ENCODE measurements at regions not wholly inside any gene's neighbourhood (a gene's known extent, or its start where the extent isn't known, plus 50 kb on each side); places are given as distances from the start of the nearest gene placed in this dataset.
A peak's percentile ranks its signal among the peaks of the same experiment; 100 is the strongest.

DNA sequence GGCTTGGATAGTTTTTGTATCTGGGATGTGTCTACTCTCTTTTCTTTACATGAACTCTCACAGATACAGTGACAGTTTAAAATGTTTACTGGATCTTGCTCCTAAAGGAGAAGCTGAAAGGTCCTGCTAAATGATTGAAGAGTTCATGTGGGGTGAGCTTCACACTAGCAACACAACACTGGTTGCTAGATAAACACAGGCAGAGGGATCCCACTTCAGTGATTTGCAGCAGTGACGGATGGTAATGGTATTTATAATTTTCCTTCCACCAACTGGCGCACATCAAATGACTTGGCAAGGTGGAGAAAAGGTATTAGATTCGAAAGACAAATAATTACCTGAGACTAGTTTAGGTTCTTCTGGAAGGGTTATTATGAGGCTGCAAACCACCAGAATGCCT lies 270.2 kb downstream of the TBX15 start:
- no peak for DNase-seq

DNA sequence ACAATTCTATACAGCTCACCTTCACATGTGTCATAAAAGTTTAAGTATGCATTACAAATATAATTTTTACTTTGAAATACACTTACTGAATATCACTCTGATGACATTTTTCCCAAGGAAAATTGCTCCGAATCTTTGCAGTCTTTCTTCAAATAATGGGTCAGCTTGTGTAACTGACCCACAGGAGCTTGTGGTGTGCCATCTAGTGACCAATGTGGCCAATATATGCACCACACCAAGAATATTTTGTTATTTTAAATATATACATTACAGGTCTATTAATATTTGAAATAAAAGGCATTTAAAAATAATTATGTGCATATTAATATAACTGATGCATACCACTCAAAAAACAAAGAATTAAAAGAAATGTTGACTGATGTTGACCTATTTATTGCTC lies 271.4 kb downstream of the TBX15 start:
- DNase-seq: no peak

DNA sequence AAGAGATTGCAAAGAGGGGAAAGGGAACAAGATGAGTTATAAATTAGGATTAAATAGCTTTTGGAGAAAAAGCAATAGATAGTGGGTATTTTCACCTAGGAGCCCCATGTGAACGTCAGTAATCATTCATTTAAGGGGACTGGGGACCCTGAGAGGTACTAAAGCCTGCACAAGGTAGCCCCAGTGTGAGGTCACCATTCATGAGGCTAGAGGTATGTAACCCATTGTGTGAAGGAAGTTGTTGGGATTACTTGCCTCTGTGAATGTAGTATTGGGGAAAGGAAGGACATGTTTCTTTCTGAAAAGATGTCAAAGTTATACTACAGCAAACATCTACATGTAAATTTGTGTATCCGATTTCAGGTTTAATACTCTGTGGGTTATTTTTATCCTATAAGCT lies 276.8 kb downstream of the TBX15 start:
- no peak for DNase-seq

DNA sequence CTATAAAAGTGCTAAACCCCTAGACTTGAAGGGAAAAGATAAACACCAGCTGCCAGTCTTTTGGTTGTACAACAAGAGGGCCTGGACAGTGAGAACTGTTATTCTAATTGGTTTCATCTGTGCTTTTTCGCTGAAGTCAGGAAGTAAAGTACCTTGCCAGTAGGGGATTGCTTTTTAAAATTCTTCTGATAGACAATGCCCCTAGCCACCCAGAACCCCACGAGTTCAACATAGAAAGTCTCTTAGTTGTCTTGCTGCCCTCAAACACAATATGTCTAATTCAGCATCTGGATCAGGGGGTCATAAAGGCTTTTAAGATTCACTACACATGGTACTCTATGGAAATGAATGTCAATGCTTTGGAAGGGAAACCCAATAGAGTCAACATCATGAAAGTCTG lies 289.2 kb downstream of the TBX15 start:
- no peak for DNase-seq

GRCh38 chr1:118692143-118692542 lies 296.0 kb downstream of the TBX15 start:
- DNase-seq: peak; percentile 3

DNA sequence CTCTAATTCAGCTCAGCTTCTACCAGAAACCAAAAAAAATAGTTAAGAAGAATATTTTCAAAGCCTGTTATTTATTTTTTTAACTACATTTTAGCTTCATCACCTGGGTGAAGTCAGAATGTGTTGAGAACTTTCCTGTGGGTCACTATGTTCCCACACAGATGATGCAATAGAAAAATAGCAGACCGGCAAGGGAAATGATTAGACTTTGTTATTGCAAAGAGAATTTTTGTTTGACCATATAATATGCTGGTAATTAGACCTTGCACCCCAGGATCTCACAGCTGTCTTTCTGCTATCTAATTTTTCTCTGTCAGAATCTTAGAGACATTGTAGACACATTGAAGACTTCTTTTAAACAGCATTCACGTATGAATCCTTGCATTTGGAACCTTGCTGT lies 299.3 kb downstream of the TBX15 start:
- no peak for DNase-seq

DNA sequence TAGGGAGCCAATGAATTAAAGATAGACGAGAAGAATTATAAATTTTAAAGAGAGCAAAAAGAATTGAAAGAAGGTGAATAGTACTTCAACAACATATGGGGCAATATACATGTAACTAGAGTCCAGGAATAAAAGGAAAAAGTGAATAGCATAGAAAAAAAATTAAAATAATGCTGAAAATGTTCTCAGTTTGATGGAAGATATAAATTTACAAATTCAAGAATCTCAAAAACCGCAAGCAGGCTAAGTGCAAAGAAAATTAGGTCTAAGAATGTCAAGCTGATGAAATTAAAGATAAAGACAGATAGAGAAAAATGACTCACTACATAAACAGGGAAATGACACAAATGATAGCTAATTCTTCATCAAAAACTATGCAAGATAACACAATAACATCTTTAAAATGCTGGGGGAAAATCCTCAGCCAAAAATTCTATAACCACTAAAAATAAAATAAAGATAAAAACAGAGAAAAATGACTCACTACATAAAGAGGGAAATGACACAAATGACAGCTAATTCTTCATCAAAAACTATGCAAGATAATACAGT lies 326.3 kb downstream of the TBX15 start:
- no peak for DNase-seq

DNA sequence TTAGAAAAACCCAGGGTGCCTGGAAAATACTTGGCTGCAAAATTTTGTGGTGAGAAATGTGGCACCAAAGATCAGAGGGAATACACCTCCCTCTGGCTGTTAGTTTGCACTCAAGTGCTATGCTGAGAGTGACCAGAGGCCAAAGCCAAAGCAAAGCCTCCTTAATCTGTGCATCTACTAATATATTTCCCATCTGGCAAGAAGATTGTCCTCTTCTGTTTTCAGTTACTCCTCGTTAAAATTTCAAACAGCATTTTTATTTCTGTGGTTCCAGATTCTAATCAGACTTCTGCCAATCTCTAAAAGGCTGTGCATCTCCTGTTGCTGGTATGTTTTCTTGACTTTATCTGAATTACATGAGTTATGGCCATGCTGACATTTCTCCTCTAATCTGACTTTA lies 327.4 kb downstream of the TBX15 start:
- no peak for DNase-seq

GRCh38 chr1:118659646-118660045 lies 328.5 kb downstream of the TBX15 start:
- DNase-seq: no peak

- no peak for DNase-seq
Observed at GRCh38 chr1:118650107-118650807, 337.9 kb downstream of the TBX15 start.

- no peak for DNase-seq
Observed at GRCh38 chr1:118649369-118650106, 338.6 kb downstream of the TBX15 start.

DNA sequence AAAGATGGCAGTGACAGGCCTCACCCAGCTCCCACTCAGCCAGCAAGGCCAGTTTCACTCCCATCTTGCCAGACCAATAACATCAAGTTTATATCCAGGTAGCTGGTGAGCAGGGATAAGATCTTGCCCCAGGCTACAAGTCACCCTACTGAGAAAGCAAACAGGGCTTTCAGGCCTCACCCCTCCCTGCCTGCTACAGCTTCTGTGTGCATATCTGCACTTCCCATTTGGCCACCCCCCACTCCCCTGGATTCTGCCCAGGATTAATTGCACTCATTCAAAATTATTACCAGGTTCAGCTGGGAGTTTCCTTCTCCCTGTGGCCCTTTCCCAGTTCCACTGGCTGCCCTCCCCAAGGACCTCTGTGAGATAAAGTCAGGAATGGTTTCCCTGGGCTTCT lies 352.1 kb downstream of the TBX15 start:
- no peak for DNase-seq

DNA sequence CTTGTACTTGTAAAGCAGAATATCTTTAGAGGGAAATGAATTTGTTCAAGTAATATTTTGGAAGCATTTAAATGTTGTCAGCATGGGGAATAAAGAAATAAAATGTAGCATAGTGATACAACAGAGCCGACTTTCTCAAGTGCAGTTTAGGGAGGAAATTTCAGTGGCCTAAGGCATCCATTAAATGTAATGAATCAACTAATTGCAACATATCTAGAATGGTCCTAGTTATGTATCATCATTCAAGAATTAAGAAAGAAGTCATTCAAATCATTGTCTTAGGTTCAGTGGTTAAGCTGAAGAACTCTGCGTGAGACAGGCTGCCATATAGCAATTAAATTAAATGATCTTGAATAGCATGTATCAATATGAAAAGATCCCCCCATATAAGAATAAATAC lies 360.7 kb downstream of the TBX15 start:
- DNase-seq: no peak

GRCh38 chr1:118621839-118622238 lies 366.3 kb downstream of the TBX15 start:
- DNase-seq: no peak

DNA sequence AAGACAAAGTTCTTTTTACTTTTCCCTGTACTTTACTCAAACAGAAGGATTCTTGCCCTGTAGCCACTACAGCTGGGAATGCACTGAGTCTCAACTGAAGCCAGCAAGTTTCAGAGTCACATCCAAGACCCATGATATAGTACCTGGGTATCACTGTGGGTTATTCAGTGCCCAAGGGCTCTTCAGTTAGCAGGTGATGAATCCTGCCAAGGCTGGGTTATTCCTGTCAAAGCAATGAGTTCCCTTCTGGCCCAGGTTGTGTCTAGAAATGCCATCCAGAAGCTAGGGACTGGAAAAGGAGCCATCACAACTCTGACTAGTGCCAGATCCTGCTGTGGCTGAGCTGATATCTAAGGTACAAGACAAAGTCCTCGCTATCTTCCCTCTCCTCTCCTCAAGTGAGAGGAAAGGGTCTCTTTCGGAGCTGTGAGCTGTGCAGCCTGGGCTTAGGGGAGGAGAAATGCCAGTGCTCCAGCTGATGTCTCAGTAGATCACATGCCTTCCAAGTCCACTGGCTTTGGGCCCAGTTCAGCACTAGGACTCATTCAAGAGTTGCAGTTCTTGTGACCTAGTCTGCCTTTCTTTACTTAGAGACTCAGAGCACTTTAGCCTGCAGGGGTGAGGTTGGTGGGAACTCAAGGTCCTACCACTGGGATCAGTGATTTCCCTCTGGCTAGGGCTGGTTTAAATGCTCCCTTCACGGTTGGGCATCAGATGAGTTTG lies 369.4 kb downstream of the TBX15 start:
- no peak for DNase-seq

- no peak for DNase-seq
Observed at GRCh38 chr1:118617916-118618315, 370.2 kb downstream of the TBX15 start.

DNA sequence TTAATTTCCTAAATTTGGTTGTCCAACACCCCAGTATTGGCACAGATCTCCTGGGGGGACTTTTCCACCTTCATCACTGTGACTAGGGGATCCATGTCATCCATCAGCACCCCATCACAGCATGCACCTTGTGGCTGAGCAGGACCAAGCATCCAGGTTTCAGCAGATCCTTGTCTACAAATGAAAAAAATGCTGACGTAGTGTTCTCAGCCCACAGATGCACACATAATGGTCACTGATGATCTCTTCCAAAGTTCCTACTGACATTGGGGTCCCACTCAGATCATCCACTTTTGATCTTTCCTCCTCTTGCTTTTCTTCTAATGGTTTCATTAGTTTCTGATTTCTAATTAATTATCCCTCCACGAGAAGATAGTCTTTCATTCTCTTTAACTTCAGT lies 373.1 kb downstream of the TBX15 start:
- DNase-seq: no peak

DNA sequence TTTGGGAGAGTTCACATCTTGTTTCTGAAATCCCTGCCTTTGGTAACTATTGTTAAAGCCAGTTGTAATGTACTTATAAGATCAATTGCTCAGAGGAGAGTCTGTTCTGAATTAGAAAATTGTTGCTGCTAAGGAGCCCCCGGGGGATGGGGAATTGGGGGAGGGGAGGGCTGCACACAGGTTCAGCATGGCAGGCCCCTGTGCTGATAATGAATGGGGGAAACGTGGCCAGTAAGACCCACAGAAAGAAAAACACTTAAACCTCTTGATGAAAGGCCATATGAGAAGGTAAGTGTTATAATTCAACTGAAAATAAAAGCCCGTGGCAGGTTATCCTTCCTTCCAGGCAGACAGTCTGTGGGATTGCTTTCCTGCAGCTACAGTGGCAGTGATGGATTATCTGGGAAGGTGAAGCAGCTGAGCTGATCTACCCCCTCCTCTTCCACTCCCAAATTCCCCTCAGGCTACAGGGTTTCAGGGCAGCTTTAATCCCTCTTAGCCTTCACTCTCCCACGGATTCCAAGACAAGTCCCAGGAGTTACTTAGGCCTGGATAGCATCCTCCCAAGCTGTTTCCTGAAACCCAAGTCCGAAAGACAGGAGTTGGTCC lies 398.8 kb downstream of the TBX15 start:
- no peak for DNase-seq

- DNase-seq: no peak
Observed at GRCh38 chr1:118588566-118588965, 399.6 kb downstream of the TBX15 start.

- DNase-seq: no peak
Observed at GRCh38 chr1:118578276-118578675, 393.2 kb upstream of the SPAG17 start.

- no peak for DNase-seq
Observed at GRCh38 chr1:118575060-118575459, 390.0 kb upstream of the SPAG17 start.

GRCh38 chr1:118564961-118565703 lies 380.1 kb upstream of the SPAG17 start:
- no peak for DNase-seq
